GM23338 (cell line): ENCODE measurements at regions not wholly inside any gene's neighbourhood (a gene's known extent, or its start where the extent isn't known, plus 50 kb on each side); places are given as distances from the start of the nearest gene placed in this dataset.
A peak's percentile ranks its signal among the peaks of the same experiment; 100 is the strongest.

Source experiments
- ATAC-seq: fragments of 200-7000 bp; cut with Tn5 transposase; 3 replicates; pipeline ENCODE4 v1.9.1; 2020
- DNase-seq: peaks from one replicate; pipeline ENCODE4 v3.0.0-alpha.2; 2015; ENCODE audit warnings: low spot score
- H2AFZ ChIP-seq: fragments of 200-600 bp; sonication (generic); 2 replicates; pipeline ENCODE4 v1.8.0; 2016; ENCODE audit warnings: antibody characterized with exemption, mild to moderate bottlenecking, moderate library complexity
- H3F3A ChIP-seq: fragments of 200-600 bp; sonication (generic); replicated peaks from 2 replicates; pipeline ENCODE4 v1.8.0; 2017; ENCODE audit warnings: antibody characterized with exemption, mixed run types, low read depth
- H3K27ac ChIP-seq: fragments of 200-600 bp; sonication (generic); 2 replicates; pipeline ENCODE4 v1.6.1; 2016; ENCODE audit warnings: low read depth
- H3K27me3 ChIP-seq: fragments of 200-600 bp; sonication (generic); 2 replicates; pipeline ENCODE4 v1.8.0; 2016; ENCODE audit warnings: mild to moderate bottlenecking, mixed run types, moderate library complexity; ENCODE audit not compliant: insufficient read depth
- H3K36me3 ChIP-seq: fragments of 200-600 bp; sonication (generic); 2 replicates; pipeline ENCODE4 v1.8.0; 2016; ENCODE audit warnings: mild to moderate bottlenecking; ENCODE audit not compliant: insufficient read depth
- H3K4me1 ChIP-seq: fragments of 200-600 bp; sonication (generic); 2 replicates; pipeline ENCODE4 v1.8.0; 2016; ENCODE audit warnings: mild to moderate bottlenecking, moderate library complexity; ENCODE audit not compliant: insufficient read depth
- H3K4me2 ChIP-seq: fragments of 200-600 bp; sonication (generic); 2 replicates; pipeline ENCODE4 v1.7.1; 2017; ENCODE audit warnings: mixed run types
- H3K4me3 ChIP-seq: fragments of 200-600 bp; sonication (generic); 2 replicates; pipeline ENCODE4 v1.6.1; 2016; ENCODE audit warnings: mixed run types
- H3K79me2 ChIP-seq: fragments of 200-600 bp; sonication (generic); replicated peaks from 2 replicates; pipeline ENCODE4 v1.8.0; 2017; ENCODE audit warnings: mild to moderate bottlenecking; ENCODE audit not compliant: insufficient read depth
- H3K9me2 ChIP-seq: fragments of 200-600 bp; sonication (generic); 2 replicates; pipeline ENCODE4 v1.8.0; 2017; ENCODE audit not compliant: insufficient read depth
- H4K20me1 ChIP-seq: fragments of 200-600 bp; sonication (generic); replicated peaks from 2 replicates; pipeline ENCODE4 v1.8.0; 2017; ENCODE audit warnings: mild to moderate bottlenecking; ENCODE audit not compliant: insufficient read depth
- H3K27ac Mint-ChIP-seq: 2 replicates; pipeline ENCODE4 v1.8.0; 2020; ENCODE audit warnings: inconsistent platforms, mild to moderate bottlenecking, moderate library complexity, mixed read lengths
- H3K27me3 Mint-ChIP-seq: 3 replicates; pipeline ENCODE4 v1.8.0; 2022; ENCODE audit warnings: low read depth, mild to moderate bottlenecking, moderate library complexity, mixed read lengths, inconsistent platforms; ENCODE audit not compliant: insufficient read depth, poor library complexity
- H3K36me3 Mint-ChIP-seq: 3 replicates; pipeline ENCODE4 v1.8.0; 2021; ENCODE audit warnings: low read depth, mild to moderate bottlenecking, inconsistent platforms, moderate library complexity, mixed read lengths
- H3K4me1 Mint-ChIP-seq: 3 replicates; pipeline ENCODE4 v1.8.0; 2020; ENCODE audit warnings: mild to moderate bottlenecking, inconsistent platforms, mixed read lengths
- H3K4me3 Mint-ChIP-seq: 3 replicates; pipeline ENCODE4 v1.8.0; 2021; ENCODE audit warnings: moderate library complexity, mild to moderate bottlenecking, inconsistent platforms, mixed read lengths
- H3K9me3 Mint-ChIP-seq: 3 replicates; pipeline ENCODE4 v1.8.0; 2020; ENCODE audit warnings: moderate library complexity, mild to moderate bottlenecking, inconsistent platforms, mixed read lengths
- CTCF ChIP-seq, 2 experiments: fragments of 200-600 bp in 1 of 2; sonication (generic) in 1 of 2; conservative IDR thresholded peaks; 2 replicates each; pipeline versions ENCODE4 v1.5.1 to v1.6.1; 2016 to 2017; ENCODE audit warnings: antibody characterized with exemption in 2 of 2, low read depth in 2 of 2, mild to moderate bottlenecking in 2 of 2, moderate library complexity in 1 of 2
- ETS1 ChIP-seq: IDR thresholded peaks from 2 replicates; pipeline ENCODE4 v1.6.1; 2016; ENCODE audit warnings: antibody characterized with exemption
- EZH2phosphoT487 ChIP-seq: fragments of 200-600 bp; sonication (generic); IDR thresholded peaks from one replicate; pipeline ENCODE4 v1.8.1; 2018; ENCODE audit warnings: antibody characterized with exemption; ENCODE audit not compliant: unreplicated experiment
- NANOG ChIP-seq: IDR thresholded peaks from 2 replicates; pipeline ENCODE4 v1.6.1; 2016; ENCODE audit warnings: antibody characterized with exemption, borderline replicate concordance
- STAT1 ChIP-seq: IDR thresholded peaks from one replicate; pipeline ENCODE4 v1.6.1; 2016; ENCODE audit warnings: antibody characterized with exemption; ENCODE audit not compliant: unreplicated experiment
- ZNF331 ChIP-seq: fragments of 250-450 bp; sonication (Bioruptor Pico); IDR thresholded peaks from 2 replicates; pipeline ENCODE4 v1.5.0; 2020; ENCODE audit warnings: low read depth, mild to moderate bottlenecking, moderate library complexity
- ZNF462 ChIP-seq: fragments of 250-450 bp; sonication (Bioruptor Pico); IDR thresholded peaks from 2 replicates; pipeline ENCODE4 v1.5.0; 2020; ENCODE audit warnings: mild to moderate bottlenecking, moderate library complexity

- Histone ChIP-seq H2AFZ (peak overlapping the region; percentile 40; the same call in 1 of the 2 replicates), H3K79me2 (no peaks in the 10 kb centered on the region)
Observed at GRCh38 chr15:26294059-26294689, 431.0 kb upstream of the ATP10A start.

GRCh38 chr15:26287381-26287780 is 424.3 kb upstream of the ATP10A start:
- peaks cover 12% of the 10 kb centered on the region for H3K4me1 Mint-ChIP-seq
- DNase-seq (no peak), ATAC-seq (no peak)
- H3K36me3 ChIP-seq, result no peaks in the 10 kb centered on the region
- no peak overlapping the region for H3K4me2 ChIP-seq
- peaks cover 10% of the 10 kb centered on the region for H3K4me1 ChIP-seq
- no peaks in the 10 kb centered on the region for H3F3A ChIP-seq
- peaks cover 32% of the 10 kb centered on the region for H3K9me3 Mint-ChIP-seq
- H3K36me3 Mint-ChIP-seq, result peaks cover 27% of the 10 kb centered on the region
- peaks cover 4% of the 10 kb centered on the region; the same call in 1 of the 2 replicates for H3K9me2 ChIP-seq
- no peak overlapping the region for H3K27ac Mint-ChIP-seq
- no peak overlapping the region for H3K27ac ChIP-seq
- H3K27me3 ChIP-seq, result no peaks in the 10 kb centered on the region
- H3K27me3 Mint-ChIP-seq, result peaks cover 3% of the 10 kb centered on the region
- H4K20me1 ChIP-seq, result no peaks in the 10 kb centered on the region
- no peaks in the 10 kb centered on the region for H3K79me2 ChIP-seq
- no peak overlapping the region for H3K4me3 ChIP-seq
- H3K4me3 Mint-ChIP-seq, result no peak overlapping the region
- no peak overlapping the region for H2AFZ ChIP-seq
- TF ChIP-seq CTCF (conservative IDR thresholded peaks at IDR 0.05; ENCODE audit: low read depth in 2 of 2) (no peak), EZH2phosphoT487 (no peak), STAT1 (no peak), ETS1 (no peak), NANOG (no peak), ZNF462 (no peak)

More at GRCh38 chr15:26294059-26294689, 431.0 kb upstream of the ATP10A start:
- H3K9me3 Mint-ChIP-seq, result peaks cover 29% of the 10 kb centered on the region
- H3K27ac ChIP-seq, result no peak overlapping the region
- no peaks in the 10 kb centered on the region for H3K36me3 ChIP-seq
- H3F3A ChIP-seq, result no peaks in the 10 kb centered on the region
- no peak overlapping the region for H3K4me3 Mint-ChIP-seq
- H3K27me3 Mint-ChIP-seq, result peaks cover 7% of the 10 kb centered on the region
- no peak overlapping the region for H3K4me2 ChIP-seq
- H3K4me1 Mint-ChIP-seq, result peaks cover 26% of the 10 kb centered on the region
- no peaks in the 10 kb centered on the region for H4K20me1 ChIP-seq
- no peaks in the 10 kb centered on the region for H3K9me2 ChIP-seq
- no peaks in the 10 kb centered on the region for H3K27me3 ChIP-seq
- H3K27ac Mint-ChIP-seq, result no peak overlapping the region
- H3K36me3 Mint-ChIP-seq, result peaks cover 26% of the 10 kb centered on the region
- DNase-seq (peak; percentile 73), ATAC-seq (peak; percentile 99)
- H3K4me1 ChIP-seq, result peaks cover 22% of the 10 kb centered on the region
- H3K4me3 ChIP-seq, result no peak overlapping the region
- TF ChIP-seq CTCF (conservative IDR thresholded peaks at IDR 0.05; ENCODE audit: low read depth in 2 of 2) (peak; percentile 48 to 67), ZNF331 (CRISPR knock-in tag) (no peak)
